CD4-positive, alpha-beta T cell (primary cell): ENCODE measurements at regions not wholly inside any gene's neighbourhood (a gene's known extent, or its start where the extent isn't known, plus 50 kb on each side); places are given as distances from the start of the nearest gene placed in this dataset.
A peak's percentile ranks its signal among the peaks of the same experiment; 100 is the strongest.

Source experiments
- ATAC-seq: fragments of 200-7000 bp; cut with Tn5 transposase; one replicate; pipeline ENCODE4 v1.10.0; 2022; ENCODE audit warnings: mild to moderate bottlenecking; ENCODE audit not compliant: poor library complexity
- CTCF ChIA-PET: fragments of 350-600 bp; sonication (Branson Sonifier 250); formaldehyde crosslinking; loops from one replicate; lab custom pipeline; 2021; ENCODE audit warnings: antibody characterized with exemption, inconsistent platforms; lab: Charles Lee
- POLR2A ChIA-PET: fragments of 350-600 bp; sonication (Branson Sonifier 250); formaldehyde crosslinking; loops from one replicate; lab custom pipeline; 2021; ENCODE audit warnings: antibody characterized with exemption, inconsistent platforms; lab: Charles Lee
- DNase-seq, 14 experiments: peaks; one replicate each; pipeline ENCODE4 v3.0.0-alpha.2; 2013 to 2020; ENCODE audit warnings: mixed read lengths in 2 of 14
- H3K27ac ChIP-seq, 2 donors: one replicate each; pipeline versions ENCODE4 v1.5.1 to v1.7.0; 2013; ENCODE audit warnings: low read length in 2 of 2, low read depth in 1 of 2, mild to moderate bottlenecking in 1 of 2
- H3K27me3 ChIP-seq, 2 experiments: 1 replicate in 1 of 2; 2 replicates in 1 of 2; pipeline versions ENCODE4 v1.6.1 to v1.7.0; 2013; ENCODE audit warnings: low read length in 2 of 2, control low read depth in 1 of 2, mild to moderate bottlenecking in 1 of 2, moderate library complexity in 1 of 2; ENCODE audit not compliant: insufficient read depth in 2 of 2, control insufficient read depth in 1 of 2
- H3K36me3 ChIP-seq: one replicate; pipeline ENCODE4 v1.6.1; 2013; ENCODE audit warnings: low read length, control low read depth; ENCODE audit not compliant: insufficient read depth
- H3K4me1 ChIP-seq: one replicate; pipeline ENCODE4 v1.6.1; 2013; ENCODE audit warnings: low read length, control low read depth; ENCODE audit not compliant: insufficient read depth
- H3K4me3 ChIP-seq: one replicate; pipeline ENCODE4 v1.5.1; 2013; ENCODE audit warnings: mild to moderate bottlenecking, low read length, moderate library complexity
- H3K9me3 ChIP-seq, 2 experiments: 1 replicate in 1 of 2; 2 replicates in 1 of 2; pipeline versions ENCODE4 v1.6.1 to v1.7.0; 2013; ENCODE audit warnings: low read length in 2 of 2, mild to moderate bottlenecking in 2 of 2, control low read depth in 1 of 2, moderate library complexity in 1 of 2; ENCODE audit not compliant: control insufficient read depth in 1 of 2, insufficient read depth in 1 of 2
- H3K27ac Mint-ChIP-seq: one replicate; pipeline ENCODE4 v1.8.0; 2020; ENCODE audit warnings: mixed read lengths
- H3K27me3 Mint-ChIP-seq: one replicate; pipeline ENCODE4 v1.8.0; 2021; ENCODE audit warnings: mixed read lengths
- H3K36me3 Mint-ChIP-seq: one replicate; pipeline ENCODE4 v1.8.0; 2021; ENCODE audit warnings: low read depth, mixed read lengths
- H3K4me1 Mint-ChIP-seq: one replicate; pipeline ENCODE4 v1.8.0; 2021; ENCODE audit warnings: low read depth, mixed read lengths
- H3K4me3 Mint-ChIP-seq: one replicate; pipeline ENCODE4 v1.8.0; 2020; ENCODE audit warnings: mild to moderate bottlenecking, mixed read lengths
- H3K9me3 Mint-ChIP-seq: one replicate; pipeline ENCODE4 v1.8.0; 2020; ENCODE audit warnings: mixed read lengths
- CTCF ChIP-seq: fragments of 200-600 bp; IDR thresholded peaks from one replicate; pipeline ENCODE4 v1.8.0; 2022; ENCODE audit warnings: antibody characterized with exemption, mild to moderate bottlenecking
- intact Hi-C, 2 experiments: fragments of 100-400 bp; cut with DNase I in 1 of 2; cut with micrococcal nuclease in 1 of 2; formaldehyde crosslinking; loops; one replicate each; pipeline versions ENCODE4 v1.15.1 to v1.9.0; 2023 to 2025; cut with DNase I, micrococcal nuclease

DNA sequence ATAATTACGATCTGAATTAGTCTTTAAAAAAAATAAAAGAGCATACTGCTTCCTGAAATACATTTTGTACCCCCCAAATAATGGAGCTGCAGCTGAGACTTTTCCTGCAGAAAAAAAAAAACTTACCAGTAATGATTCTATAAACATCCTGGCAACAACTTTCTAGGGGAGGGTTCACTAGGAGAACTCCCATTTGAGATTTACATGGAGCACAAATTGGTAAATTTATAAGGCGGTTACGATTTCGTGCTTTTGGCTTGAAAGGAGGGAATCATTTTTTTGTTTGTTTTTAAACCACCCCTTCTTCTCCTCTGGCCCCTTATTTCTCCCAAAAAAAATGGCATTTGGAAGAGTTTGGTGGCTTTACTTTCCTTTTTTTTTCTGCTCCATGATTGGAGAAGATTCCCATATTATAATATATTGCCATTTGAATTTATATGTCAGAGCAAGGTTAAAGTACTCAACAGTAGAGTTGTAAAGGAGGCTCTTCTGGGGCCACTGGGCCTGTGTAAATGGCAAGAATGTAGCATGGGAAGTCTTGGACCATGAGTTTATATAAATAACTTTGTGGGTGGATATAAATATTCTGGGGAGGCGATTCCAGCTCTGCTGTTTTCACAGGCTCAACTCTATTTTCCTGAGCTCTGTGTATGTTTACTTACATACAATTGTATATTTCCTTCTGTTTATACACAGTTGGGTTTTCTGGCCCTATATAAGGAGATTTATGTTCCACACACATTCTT is 159.9 kb downstream of the CSNK1G3 start:
- intact Hi-C loops = no loop called here
- H3K4me1 ChIP-seq = no peaks in the 10 kb centered on the region
- no peak overlapping the region for H3K27ac ChIP-seq
- Mint-ChIP-seq H3K9me3 (no peaks in the 10 kb centered on the region), H3K36me3 (no peaks in the 10 kb centered on the region), H3K4me3 (no peak overlapping the region), H3K27me3 (peaks cover 6% of the 10 kb centered on the region), H3K27ac (no peak overlapping the region), H3K4me1 (no peaks in the 10 kb centered on the region)
- no peak for TF ChIP-seq CTCF
- no peak for ATAC-seq
- CTCF ChIA-PET = no interaction called here
- no peaks in the 10 kb centered on the region for H3K9me3 ChIP-seq
- POLR2A ChIA-PET = interaction anchor here (0.8 kb wide), 1 partner anchor 248 kb away, joined by 5 read pairs; the partner anchor contains the start of gene CEP120
- no peaks in the 10 kb centered on the region for H3K27me3 ChIP-seq
- no peaks in the 10 kb centered on the region for H3K36me3 ChIP-seq
- H3K4me3 ChIP-seq = no peak overlapping the region
- DNase-seq = no peak

DNA sequence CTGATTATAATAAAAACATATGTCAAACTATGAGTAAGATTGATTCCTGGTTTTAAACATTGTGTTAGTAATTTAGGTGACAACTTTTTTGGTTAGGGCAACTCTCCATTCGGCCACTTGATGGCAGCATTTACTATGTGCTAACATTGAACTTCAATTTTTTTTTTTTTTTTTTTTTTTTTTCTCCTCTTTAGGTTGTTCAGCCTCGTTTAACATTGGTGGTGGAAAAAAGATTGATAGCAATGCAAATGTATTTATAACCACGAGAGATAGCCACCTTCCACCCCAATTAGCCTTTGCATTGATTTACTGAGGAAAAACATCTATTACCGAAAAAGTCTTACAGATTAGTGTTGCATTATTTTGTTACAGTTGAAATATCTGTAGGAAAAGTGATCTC is 159.1 kb downstream of the CSNK1G3 start:
- intact Hi-C loops = no loop called here
- no peak overlapping the region for H3K4me3 ChIP-seq
- ATAC-seq (no peak), DNase-seq (peak in 12 of 14 experiments; percentile 0 to 57 (median 16))
- H3K27me3 Mint-ChIP-seq = peaks cover 6% of the 10 kb centered on the region
- no peak overlapping the region for H3K27ac Mint-ChIP-seq
- H3K4me1 Mint-ChIP-seq = no peaks in the 10 kb centered on the region
- no peak overlapping the region for H3K27ac ChIP-seq
- H3K9me3 ChIP-seq = no peaks in the 10 kb centered on the region
- H3K36me3 Mint-ChIP-seq = no peaks in the 10 kb centered on the region
- H3K27me3 ChIP-seq = no peaks in the 10 kb centered on the region
- no peaks in the 10 kb centered on the region for H3K4me1 ChIP-seq
- ChIA-PET POLR2A (interaction anchor here (0.8 kb wide), 1 partner anchor 247 kb away, joined by 5 read pairs; the partner anchor contains the start of gene CEP120), CTCF (no interaction called here)
- no peaks in the 10 kb centered on the region for H3K9me3 Mint-ChIP-seq
- no peaks in the 10 kb centered on the region for H3K36me3 ChIP-seq
- TF ChIP-seq CTCF = peak; percentile 79
- H3K4me3 Mint-ChIP-seq = no peak overlapping the region
